HL-60 (cell line): ENCODE measurements at regions not wholly inside any gene's neighbourhood (a gene's known extent, or its start where the extent isn't known, plus 50 kb on each side); places are given as distances from the start of the nearest gene placed in this dataset.

Experiments used
- GABPA ChIP-seq: IDR thresholded peaks from 2 replicates; pipeline ENCODE4 v1.6.1; 2012; ENCODE audit warnings: low read depth
- POLR2AphosphoS5 ChIP-seq: IDR thresholded peaks from 2 replicates; pipeline ENCODE4 v1.6.1; 2012; ENCODE audit warnings: low read depth
- SPI1 ChIP-seq: IDR thresholded peaks from 2 replicates; pipeline ENCODE4 v1.6.1; 2012; ENCODE audit warnings: low read depth, mild to moderate bottlenecking, borderline replicate concordance
- TF ChIP-seq, protein P1 (sequence below): IDR thresholded peaks from one replicate; pipeline ENCODE4 v1.5.1; 2011; ENCODE audit warnings: low read length, control low read depth, inconsistent platforms; ENCODE audit not compliant: insufficient read depth
- TF ChIP-seq, protein P2 (sequence below): IDR thresholded peaks from 2 replicates; pipeline ENCODE4 v1.6.1; 2012; ENCODE audit warnings: low read depth; ENCODE audit not compliant: insufficient replicate concordance

DNA sequence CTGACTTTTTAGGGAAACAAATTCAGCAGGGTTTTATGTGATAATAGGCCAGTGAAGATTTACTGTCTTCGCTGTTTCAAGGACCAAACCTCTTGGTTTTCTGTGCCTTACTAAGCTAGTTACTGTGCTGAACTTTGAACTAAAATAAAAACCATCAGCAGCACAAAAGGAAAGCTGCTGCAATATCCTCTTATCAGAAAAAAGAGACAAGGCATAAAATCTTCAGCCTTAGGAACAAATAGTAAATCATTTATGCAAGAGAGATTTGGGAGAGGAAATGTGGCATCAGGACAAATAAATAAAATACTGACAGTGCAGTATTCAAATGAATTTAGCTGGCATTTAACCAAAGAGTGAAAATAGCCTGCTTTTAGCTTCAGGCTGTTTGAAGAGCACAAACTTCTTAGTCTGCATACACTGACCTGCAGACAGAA lies 64.1 kb upstream of the EHBP1 start:
- TF ChIP-seq, protein P1, sequence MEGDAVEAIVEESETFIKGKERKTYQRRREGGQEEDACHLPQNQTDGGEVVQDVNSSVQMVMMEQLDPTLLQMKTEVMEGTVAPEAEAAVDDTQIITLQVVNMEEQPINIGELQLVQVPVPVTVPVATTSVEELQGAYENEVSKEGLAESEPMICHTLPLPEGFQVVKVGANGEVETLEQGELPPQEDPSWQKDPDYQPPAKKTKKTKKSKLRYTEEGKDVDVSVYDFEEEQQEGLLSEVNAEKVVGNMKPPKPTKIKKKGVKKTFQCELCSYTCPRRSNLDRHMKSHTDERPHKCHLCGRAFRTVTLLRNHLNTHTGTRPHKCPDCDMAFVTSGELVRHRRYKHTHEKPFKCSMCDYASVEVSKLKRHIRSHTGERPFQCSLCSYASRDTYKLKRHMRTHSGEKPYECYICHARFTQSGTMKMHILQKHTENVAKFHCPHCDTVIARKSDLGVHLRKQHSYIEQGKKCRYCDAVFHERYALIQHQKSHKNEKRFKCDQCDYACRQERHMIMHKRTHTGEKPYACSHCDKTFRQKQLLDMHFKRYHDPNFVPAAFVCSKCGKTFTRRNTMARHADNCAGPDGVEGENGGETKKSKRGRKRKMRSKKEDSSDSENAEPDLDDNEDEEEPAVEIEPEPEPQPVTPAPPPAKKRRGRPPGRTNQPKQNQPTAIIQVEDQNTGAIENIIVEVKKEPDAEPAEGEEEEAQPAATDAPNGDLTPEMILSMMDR: no peak
- TF ChIP-seq, protein P2, sequence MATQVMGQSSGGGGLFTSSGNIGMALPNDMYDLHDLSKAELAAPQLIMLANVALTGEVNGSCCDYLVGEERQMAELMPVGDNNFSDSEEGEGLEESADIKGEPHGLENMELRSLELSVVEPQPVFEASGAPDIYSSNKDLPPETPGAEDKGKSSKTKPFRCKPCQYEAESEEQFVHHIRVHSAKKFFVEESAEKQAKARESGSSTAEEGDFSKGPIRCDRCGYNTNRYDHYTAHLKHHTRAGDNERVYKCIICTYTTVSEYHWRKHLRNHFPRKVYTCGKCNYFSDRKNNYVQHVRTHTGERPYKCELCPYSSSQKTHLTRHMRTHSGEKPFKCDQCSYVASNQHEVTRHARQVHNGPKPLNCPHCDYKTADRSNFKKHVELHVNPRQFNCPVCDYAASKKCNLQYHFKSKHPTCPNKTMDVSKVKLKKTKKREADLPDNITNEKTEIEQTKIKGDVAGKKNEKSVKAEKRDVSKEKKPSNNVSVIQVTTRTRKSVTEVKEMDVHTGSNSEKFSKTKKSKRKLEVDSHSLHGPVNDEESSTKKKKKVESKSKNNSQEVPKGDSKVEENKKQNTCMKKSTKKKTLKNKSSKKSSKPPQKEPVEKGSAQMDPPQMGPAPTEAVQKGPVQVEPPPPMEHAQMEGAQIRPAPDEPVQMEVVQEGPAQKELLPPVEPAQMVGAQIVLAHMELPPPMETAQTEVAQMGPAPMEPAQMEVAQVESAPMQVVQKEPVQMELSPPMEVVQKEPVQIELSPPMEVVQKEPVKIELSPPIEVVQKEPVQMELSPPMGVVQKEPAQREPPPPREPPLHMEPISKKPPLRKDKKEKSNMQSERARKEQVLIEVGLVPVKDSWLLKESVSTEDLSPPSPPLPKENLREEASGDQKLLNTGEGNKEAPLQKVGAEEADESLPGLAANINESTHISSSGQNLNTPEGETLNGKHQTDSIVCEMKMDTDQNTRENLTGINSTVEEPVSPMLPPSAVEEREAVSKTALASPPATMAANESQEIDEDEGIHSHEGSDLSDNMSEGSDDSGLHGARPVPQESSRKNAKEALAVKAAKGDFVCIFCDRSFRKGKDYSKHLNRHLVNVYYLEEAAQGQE: no peak
- TF ChIP-seq POLR2AphosphoS5 (no peak), SPI1 (no peak), GABPA (no peak)
